C4-2B (cell line): ENCODE measurements at regions not wholly inside any gene's neighbourhood (a gene's known extent, or its start where the extent isn't known, plus 50 kb on each side); places are given as distances from the start of the nearest gene placed in this dataset.

ENCODE experiments used
- ZFX ChIP-seq: fragments of 450-650 bp; IDR thresholded peaks from 2 replicates; pipeline ENCODE4 v1.6.1; 2017
- TF ChIP-seq, protein P1 (sequence below): fragments of 450-650 bp; conservative IDR thresholded peaks from 2 replicates; pipeline ENCODE4 v1.5.1; 2017; ENCODE audit warnings: mild to moderate bottlenecking

- TF ChIP-seq ZFX = no peak
- TF ChIP-seq, protein P1, sequence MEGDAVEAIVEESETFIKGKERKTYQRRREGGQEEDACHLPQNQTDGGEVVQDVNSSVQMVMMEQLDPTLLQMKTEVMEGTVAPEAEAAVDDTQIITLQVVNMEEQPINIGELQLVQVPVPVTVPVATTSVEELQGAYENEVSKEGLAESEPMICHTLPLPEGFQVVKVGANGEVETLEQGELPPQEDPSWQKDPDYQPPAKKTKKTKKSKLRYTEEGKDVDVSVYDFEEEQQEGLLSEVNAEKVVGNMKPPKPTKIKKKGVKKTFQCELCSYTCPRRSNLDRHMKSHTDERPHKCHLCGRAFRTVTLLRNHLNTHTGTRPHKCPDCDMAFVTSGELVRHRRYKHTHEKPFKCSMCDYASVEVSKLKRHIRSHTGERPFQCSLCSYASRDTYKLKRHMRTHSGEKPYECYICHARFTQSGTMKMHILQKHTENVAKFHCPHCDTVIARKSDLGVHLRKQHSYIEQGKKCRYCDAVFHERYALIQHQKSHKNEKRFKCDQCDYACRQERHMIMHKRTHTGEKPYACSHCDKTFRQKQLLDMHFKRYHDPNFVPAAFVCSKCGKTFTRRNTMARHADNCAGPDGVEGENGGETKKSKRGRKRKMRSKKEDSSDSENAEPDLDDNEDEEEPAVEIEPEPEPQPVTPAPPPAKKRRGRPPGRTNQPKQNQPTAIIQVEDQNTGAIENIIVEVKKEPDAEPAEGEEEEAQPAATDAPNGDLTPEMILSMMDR = no peak
Measured at GRCh38 chr1:194600716-194601115, 1414.3 kb upstream of the B3GALT2 start.
